ENCODE measurements at regions not wholly inside any gene's neighbourhood (a gene's known extent, or its start where the extent isn't known, plus 50 kb on each side); places are given as distances from the start of the nearest gene placed in this dataset.

GRCh38 chr7:97576043-97576442, 155.8 kb upstream of the TAC1 start:
- TF ChIP-seq CTCF (IDR thresholded peaks at IDR 0.05; ENCODE audit: low read depth, low read length): no peak
- TF ChIP-seq MAX (IDR thresholded peaks at IDR 0.05; ENCODE audit: low read depth, low read length): no peak
- no peak for TF ChIP-seq POLR2A (IDR thresholded peaks at IDR 0.05; ENCODE audit: extremely low read depth, insufficient read length)

All from NB4 (cell line).